GM12865 (cell line): ENCODE measurements at regions not wholly inside any gene's neighbourhood (a gene's known extent, or its start where the extent isn't known, plus 50 kb on each side); places are given as distances from the start of the nearest gene placed in this dataset.

ENCODE experiments used
- DNase-seq: peaks from one replicate; pipeline ENCODE4 v3.0.0; 2010; ENCODE audit warnings: low read depth
- H3K4me3 ChIP-seq: 2 replicates; pipeline ENCODE4 v1.5.1; 2011; ENCODE audit warnings: mild to moderate bottlenecking, low read depth, low read length, control low read depth
- TF ChIP-seq, protein P1 (sequence below): IDR thresholded peaks from 2 replicates; pipeline ENCODE4 v1.5.1; 2011; ENCODE audit warnings: low read length, control low read depth, low read depth, inconsistent platforms; ENCODE audit not compliant: insufficient read depth; ENCODE audit errors: missing control alignments

GRCh38 chr2:16475586-16475985 lies 190.0 kb downstream of the CYRIA start:
- TF ChIP-seq, protein P1, sequence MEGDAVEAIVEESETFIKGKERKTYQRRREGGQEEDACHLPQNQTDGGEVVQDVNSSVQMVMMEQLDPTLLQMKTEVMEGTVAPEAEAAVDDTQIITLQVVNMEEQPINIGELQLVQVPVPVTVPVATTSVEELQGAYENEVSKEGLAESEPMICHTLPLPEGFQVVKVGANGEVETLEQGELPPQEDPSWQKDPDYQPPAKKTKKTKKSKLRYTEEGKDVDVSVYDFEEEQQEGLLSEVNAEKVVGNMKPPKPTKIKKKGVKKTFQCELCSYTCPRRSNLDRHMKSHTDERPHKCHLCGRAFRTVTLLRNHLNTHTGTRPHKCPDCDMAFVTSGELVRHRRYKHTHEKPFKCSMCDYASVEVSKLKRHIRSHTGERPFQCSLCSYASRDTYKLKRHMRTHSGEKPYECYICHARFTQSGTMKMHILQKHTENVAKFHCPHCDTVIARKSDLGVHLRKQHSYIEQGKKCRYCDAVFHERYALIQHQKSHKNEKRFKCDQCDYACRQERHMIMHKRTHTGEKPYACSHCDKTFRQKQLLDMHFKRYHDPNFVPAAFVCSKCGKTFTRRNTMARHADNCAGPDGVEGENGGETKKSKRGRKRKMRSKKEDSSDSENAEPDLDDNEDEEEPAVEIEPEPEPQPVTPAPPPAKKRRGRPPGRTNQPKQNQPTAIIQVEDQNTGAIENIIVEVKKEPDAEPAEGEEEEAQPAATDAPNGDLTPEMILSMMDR, result no peak
- H3K4me3 ChIP-seq, result no peak overlapping the region
- no peak for DNase-seq

- DNase-seq, result no peak
- TF ChIP-seq, protein P1, result no peak
- H3K4me3 ChIP-seq, result no peak overlapping the region
Observed at GRCh38 chr2:16473575-16473974, 192.1 kb downstream of the CYRIA start.

- TF ChIP-seq, protein P1, result no peak
- no peak for DNase-seq
- no peak overlapping the region for H3K4me3 ChIP-seq
Observed at GRCh38 chr2:16470936-16471490, 194.6 kb downstream of the CYRIA start.

DNA sequence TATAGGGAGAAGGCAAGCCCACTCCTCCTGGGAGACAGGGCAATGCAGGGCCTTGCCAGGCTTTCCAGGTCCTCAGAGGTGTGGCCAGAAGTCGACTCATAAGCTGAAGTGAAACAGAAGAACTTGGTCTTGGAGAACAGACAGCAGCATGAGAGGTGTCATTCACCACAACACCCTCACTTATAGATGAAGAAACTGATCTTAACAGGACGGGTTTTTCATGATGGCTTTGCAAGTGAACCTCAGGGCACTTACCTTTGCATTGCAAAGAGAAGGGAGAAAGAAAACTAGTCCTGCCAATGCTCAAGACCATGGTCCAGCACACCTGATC lies 198.8 kb downstream of the CYRIA start:
- no peak for DNase-seq
- TF ChIP-seq, protein P1, result no peak
- H3K4me3 ChIP-seq, result no peak overlapping the region

DNA sequence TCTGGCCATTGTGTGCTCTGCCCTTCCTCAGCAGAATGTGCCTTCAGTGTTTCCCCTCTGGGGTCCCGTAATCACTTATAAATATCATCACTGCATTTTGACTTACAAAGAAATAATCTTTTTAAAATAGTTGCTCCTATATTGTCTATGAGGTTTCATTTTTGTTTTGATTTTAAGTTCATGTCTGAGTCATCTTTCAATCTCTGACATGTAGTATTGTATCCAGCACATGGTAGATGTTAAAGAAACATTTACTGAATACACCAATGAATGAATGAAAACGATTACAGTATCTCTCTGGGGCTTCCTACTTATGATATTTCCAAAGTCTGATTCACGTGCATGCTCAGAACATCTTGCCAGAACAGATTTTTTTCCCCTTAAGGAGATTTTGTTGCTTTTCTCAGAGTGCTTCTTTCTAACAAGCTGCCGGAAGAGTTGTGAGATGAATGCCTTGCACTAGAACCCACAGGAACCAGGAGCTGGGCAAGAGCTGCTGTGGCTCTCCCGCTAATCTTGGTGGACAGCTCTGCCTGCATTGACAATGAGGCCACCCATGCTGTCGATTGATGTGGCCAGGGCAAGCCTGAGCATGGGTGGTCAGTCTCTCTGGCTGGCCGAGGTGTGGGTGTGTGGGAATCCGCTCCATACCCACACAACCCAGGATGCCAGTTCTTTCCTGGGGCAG lies 199.4 kb downstream of the CYRIA start:
- no peak overlapping the region for H3K4me3 ChIP-seq
- DNase-seq, result no peak
- TF ChIP-seq, protein P1, result no peak

DNA sequence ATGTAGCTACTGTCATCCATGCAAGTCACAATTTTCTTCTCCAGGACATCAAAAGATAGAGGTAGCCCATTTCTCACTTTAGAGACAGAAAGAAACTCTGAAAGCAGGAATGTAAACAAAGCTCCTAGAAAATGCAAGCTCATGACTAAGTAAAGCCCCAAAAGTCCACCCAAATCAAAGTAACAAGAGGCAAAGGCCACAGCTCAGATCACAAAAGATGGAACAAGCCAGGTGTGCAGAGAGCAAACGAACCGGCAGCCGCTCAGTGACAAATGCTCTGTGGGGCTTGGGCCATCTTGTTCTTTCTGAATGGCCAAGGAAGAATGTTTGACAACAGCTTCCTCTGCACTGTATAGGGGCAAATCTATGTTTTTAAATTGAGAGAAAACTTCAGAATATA lies 201.0 kb downstream of the CYRIA start:
- DNase-seq, result no peak
- H3K4me3 ChIP-seq, result no peak overlapping the region
- TF ChIP-seq, protein P1, result no peak

GRCh38 chr2:16462958-16463357 lies 202.7 kb downstream of the CYRIA start:
- H3K4me3 ChIP-seq, result no peak overlapping the region
- no peak for DNase-seq
- TF ChIP-seq, protein P1, result no peak
